GM19455 (cell line): ENCODE measurements at regions not wholly inside any gene's neighbourhood (a gene's known extent, or its start where the extent isn't known, plus 50 kb on each side); places are given as distances from the start of the nearest gene placed in this dataset.
A peak's percentile ranks its signal among the peaks of the same experiment; 100 is the strongest.

ENCODE experiments used
- ATAC-seq: cut with Tn5 transposase; IDR thresholded peaks from one replicate; pipeline ENCODE4 v1.9.1; 2021; ENCODE audit not compliant: unreplicated experiment

- ATAC-seq = no peak
Observed at GRCh38 chr5:101937041-101937440, 359.0 kb downstream of the SLCO4C1 start.

GRCh38 chr5:101935086-101935485 lies 361.0 kb downstream of the SLCO4C1 start:
- no peak for ATAC-seq

GRCh38 chr5:101932599-101932998 lies 363.5 kb downstream of the SLCO4C1 start:
- ATAC-seq = no peak

GRCh38 chr5:101929628-101930027 lies 366.5 kb downstream of the SLCO4C1 start:
- no peak for ATAC-seq

- ATAC-seq = no peak
Observed at GRCh38 chr5:101917166-101917565, 378.9 kb downstream of the SLCO4C1 start.

GRCh38 chr5:101915554-101915953 lies 380.5 kb downstream of the SLCO4C1 start:
- ATAC-seq = no peak

- no peak for ATAC-seq
Observed at GRCh38 chr5:101904736-101905135, 391.3 kb downstream of the SLCO4C1 start.

GRCh38 chr5:101897914-101898313 lies 398.2 kb downstream of the SLCO4C1 start:
- peak; percentile 60 for ATAC-seq

- no peak for ATAC-seq
Observed at GRCh38 chr5:101894985-101895384, 401.1 kb downstream of the SLCO4C1 start.

GRCh38 chr5:101878190-101878589 lies 417.9 kb downstream of the SLCO4C1 start:
- no peak for ATAC-seq

GRCh38 chr5:101877451-101877850 lies 418.6 kb downstream of the SLCO4C1 start:
- no peak for ATAC-seq

GRCh38 chr5:101866473-101866872 lies 429.6 kb downstream of the SLCO4C1 start:
- no peak for ATAC-seq

GRCh38 chr5:101860563-101860962 lies 435.5 kb downstream of the SLCO4C1 start:
- ATAC-seq = no peak

- no peak for ATAC-seq
Observed at GRCh38 chr5:101860145-101860544, 435.9 kb downstream of the SLCO4C1 start.

- no peak for ATAC-seq
Observed at GRCh38 chr5:101846496-101846895, 449.6 kb downstream of the SLCO4C1 start.

GRCh38 chr5:101843055-101843454 lies 453.0 kb downstream of the SLCO4C1 start:
- no peak for ATAC-seq

- no peak for ATAC-seq
Observed at GRCh38 chr5:101838435-101838834, 457.6 kb downstream of the SLCO4C1 start.

- ATAC-seq = no peak
Observed at GRCh38 chr5:101829255-101829654, 466.8 kb downstream of the SLCO4C1 start.

- ATAC-seq = no peak
Observed at GRCh38 chr5:101811466-101811865, 484.6 kb downstream of the SLCO4C1 start.

GRCh38 chr5:101806410-101806809 lies 489.7 kb downstream of the SLCO4C1 start:
- ATAC-seq = no peak

GRCh38 chr5:101796427-101796826 lies 499.7 kb downstream of the SLCO4C1 start:
- ATAC-seq = no peak

- no peak for ATAC-seq
Observed at GRCh38 chr5:101788797-101789196, 507.3 kb downstream of the SLCO4C1 start.

- no peak for ATAC-seq
Observed at GRCh38 chr5:101785090-101785489, 511.0 kb downstream of the SLCO4C1 start.
